ENCODE measurements at regions not wholly inside any gene's neighbourhood (a gene's known extent, or its start where the extent isn't known, plus 50 kb on each side); places are given as distances from the start of the nearest gene placed in this dataset.

- no peak for TF ChIP-seq POLR2A (IDR thresholded peaks at IDR 0.05; ENCODE audit: low read length)
- no peak for TF ChIP-seq GATA1 (IDR thresholded peaks at IDR 0.05; ENCODE audit: low read depth, low read length)
These were observed 283.2 kb upstream of the LYPLAL1 start for GRCh38 chr1:218890451-218890850.
